Ishikawa (cell line): ENCODE measurements at regions not wholly inside any gene's neighbourhood (a gene's known extent, or its start where the extent isn't known, plus 50 kb on each side); places are given as distances from the start of the nearest gene placed in this dataset.

ENCODE experiments used
- CEBPB ChIP-seq: IDR thresholded peaks from 2 replicates; pipeline ENCODE4 v1.6.1; 2012
- CREB1 ChIP-seq: IDR thresholded peaks from 2 replicates; pipeline ENCODE4 v1.6.1; 2012; ENCODE audit warnings: low read depth
- EGR1 ChIP-seq: IDR thresholded peaks from 2 replicates; pipeline ENCODE4 v1.6.1; 2012
- EP300 ChIP-seq: IDR thresholded peaks from 2 replicates; pipeline ENCODE4 v1.6.1; 2012; ENCODE audit warnings: borderline replicate concordance
- FOXM1 ChIP-seq: IDR thresholded peaks from 2 replicates; pipeline ENCODE4 v1.6.1; 2012; ENCODE audit warnings: low read depth, borderline replicate concordance
- NFIC ChIP-seq: IDR thresholded peaks from 2 replicates; pipeline ENCODE4 v1.6.1; 2012
- RAD21 ChIP-seq: IDR thresholded peaks from 2 replicates; pipeline ENCODE4 v1.6.1; 2012; ENCODE audit warnings: low read depth
- TAF1 ChIP-seq: IDR thresholded peaks from 2 replicates; pipeline ENCODE4 v1.6.1; 2012; ENCODE audit warnings: low read depth, mild to moderate bottlenecking
- TCF12 ChIP-seq: IDR thresholded peaks from 2 replicates; pipeline ENCODE4 v1.6.1; 2012; ENCODE audit warnings: low read depth
- TEAD4 ChIP-seq: IDR thresholded peaks from 2 replicates; pipeline ENCODE4 v1.6.1; 2012
- YY1 ChIP-seq: IDR thresholded peaks from 2 replicates; pipeline ENCODE4 v1.6.1; 2012; ENCODE audit warnings: low read depth
- ZBTB7A ChIP-seq: IDR thresholded peaks from 2 replicates; pipeline ENCODE4 v1.6.1; 2012; ENCODE audit warnings: low read depth
- TF ChIP-seq, protein P1 (sequence below): IDR thresholded peaks from 2 replicates; pipeline ENCODE4 v1.6.1; 2012
- TF ChIP-seq, protein P2 (sequence below): IDR thresholded peaks from 2 replicates; pipeline ENCODE4 v1.6.1; 2012; ENCODE audit warnings: low read depth, mild to moderate bottlenecking
- TF ChIP-seq, protein P3 (sequence below): IDR thresholded peaks from 2 replicates; pipeline ENCODE4 v1.6.1; 2012

DNA sequence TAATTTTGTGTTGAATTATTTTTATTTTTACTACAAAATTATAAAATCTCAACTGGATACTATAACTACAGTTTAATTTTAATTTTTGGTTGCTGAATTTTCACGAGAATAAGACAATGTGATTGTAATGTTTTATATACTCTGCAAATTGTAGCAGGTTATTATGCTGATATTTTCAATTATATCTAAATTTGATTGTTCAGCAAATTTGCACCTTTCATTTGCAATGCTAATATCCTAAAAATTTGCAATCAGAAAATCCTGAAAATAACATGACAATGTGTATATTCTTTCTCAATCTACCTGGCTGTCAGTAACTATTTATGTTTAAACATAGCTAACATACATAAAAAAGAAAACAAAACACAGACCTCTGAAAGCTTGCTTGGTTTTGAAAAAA is 932.2 kb upstream of the LRFN5 start:
- no peak for TF ChIP-seq YY1

DNA sequence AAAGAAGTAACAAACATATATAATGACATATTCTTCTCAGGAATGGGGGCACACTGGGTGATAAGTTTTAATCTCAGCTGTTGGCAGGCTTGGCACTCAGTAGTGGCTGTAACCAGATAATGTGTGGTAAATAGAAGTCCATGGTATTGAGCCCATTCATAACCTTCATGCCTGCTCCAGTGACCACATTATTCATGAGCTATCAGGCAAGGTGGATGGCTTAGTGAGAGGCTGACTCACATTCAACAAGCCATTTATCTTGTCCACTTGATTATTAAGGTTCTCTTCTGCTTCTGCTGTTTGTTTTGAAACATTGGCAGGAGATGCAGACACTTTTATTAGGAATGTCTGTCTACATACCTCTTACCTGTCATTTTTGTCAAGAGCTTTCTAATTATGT is 950.4 kb upstream of the LRFN5 start:
- TF ChIP-seq CREB1 (no peak), TEAD4 (no peak), YY1 (no peak), CEBPB (no peak), TAF1 (no peak), ZBTB7A (no peak)
- TF ChIP-seq, protein P1, sequence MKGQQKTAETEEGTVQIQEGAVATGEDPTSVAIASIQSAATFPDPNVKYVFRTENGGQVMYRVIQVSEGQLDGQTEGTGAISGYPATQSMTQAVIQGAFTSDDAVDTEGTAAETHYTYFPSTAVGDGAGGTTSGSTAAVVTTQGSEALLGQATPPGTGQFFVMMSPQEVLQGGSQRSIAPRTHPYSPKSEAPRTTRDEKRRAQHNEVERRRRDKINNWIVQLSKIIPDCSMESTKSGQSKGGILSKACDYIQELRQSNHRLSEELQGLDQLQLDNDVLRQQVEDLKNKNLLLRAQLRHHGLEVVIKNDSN, result no peak
- TF ChIP-seq, protein P2, sequence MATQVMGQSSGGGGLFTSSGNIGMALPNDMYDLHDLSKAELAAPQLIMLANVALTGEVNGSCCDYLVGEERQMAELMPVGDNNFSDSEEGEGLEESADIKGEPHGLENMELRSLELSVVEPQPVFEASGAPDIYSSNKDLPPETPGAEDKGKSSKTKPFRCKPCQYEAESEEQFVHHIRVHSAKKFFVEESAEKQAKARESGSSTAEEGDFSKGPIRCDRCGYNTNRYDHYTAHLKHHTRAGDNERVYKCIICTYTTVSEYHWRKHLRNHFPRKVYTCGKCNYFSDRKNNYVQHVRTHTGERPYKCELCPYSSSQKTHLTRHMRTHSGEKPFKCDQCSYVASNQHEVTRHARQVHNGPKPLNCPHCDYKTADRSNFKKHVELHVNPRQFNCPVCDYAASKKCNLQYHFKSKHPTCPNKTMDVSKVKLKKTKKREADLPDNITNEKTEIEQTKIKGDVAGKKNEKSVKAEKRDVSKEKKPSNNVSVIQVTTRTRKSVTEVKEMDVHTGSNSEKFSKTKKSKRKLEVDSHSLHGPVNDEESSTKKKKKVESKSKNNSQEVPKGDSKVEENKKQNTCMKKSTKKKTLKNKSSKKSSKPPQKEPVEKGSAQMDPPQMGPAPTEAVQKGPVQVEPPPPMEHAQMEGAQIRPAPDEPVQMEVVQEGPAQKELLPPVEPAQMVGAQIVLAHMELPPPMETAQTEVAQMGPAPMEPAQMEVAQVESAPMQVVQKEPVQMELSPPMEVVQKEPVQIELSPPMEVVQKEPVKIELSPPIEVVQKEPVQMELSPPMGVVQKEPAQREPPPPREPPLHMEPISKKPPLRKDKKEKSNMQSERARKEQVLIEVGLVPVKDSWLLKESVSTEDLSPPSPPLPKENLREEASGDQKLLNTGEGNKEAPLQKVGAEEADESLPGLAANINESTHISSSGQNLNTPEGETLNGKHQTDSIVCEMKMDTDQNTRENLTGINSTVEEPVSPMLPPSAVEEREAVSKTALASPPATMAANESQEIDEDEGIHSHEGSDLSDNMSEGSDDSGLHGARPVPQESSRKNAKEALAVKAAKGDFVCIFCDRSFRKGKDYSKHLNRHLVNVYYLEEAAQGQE, result no peak
- TF ChIP-seq, protein P3, sequence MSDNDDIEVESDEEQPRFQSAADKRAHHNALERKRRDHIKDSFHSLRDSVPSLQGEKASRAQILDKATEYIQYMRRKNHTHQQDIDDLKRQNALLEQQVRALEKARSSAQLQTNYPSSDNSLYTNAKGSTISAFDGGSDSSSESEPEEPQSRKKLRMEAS, result no peak

DNA sequence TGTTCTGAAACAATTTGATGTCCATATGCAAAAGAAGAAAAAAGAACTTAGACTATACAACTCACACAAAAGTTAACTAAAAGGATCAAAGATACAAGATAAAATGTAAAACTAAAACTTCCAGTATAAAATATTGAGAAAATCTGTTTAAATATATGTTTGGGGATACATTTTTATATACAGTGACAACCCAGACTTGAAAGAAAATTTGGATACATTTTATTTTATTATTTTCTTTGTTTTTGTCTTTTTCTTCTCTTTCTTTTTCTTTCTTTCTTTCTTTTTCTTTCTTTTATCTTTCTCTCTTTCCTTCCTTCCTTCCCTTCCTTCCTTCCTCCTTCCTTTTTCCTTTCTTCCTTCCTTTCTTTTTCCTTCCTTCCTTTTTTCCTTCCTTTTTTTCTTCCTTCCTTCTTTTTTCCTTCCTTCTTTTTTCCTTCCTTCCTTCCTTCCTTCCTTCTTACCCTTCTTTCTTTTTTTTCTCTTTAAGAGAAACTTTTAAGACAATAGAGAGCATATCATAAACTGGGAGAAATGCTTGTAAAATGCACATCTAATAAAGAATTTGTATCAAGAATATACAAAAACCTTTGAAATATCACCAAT is 954.5 kb upstream of the LRFN5 start:
- no peak for TF ChIP-seq EGR1
- no peak for TF ChIP-seq TCF12
- TF ChIP-seq CREB1, result no peak
- TF ChIP-seq, protein P2, result no peak
- TF ChIP-seq YY1, result no peak

DNA sequence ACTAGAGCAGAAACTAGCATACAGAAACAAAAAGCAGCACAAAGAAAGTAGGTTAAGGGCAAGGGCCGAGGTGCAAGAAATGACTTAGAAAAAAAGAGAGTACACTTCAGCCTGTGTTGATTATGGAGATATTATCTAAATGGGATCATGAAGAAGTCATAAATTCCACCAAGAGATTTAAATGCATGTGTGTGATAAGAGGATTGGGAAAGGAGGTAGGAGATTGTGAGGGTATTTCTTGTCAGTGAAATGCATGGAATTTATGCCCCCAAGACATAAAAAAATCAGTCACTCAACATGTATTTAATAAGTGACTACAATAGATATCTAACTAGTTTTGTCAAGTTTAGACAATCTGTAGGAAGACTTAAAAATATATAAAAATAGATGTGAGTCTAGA is 976.2 kb upstream of the LRFN5 start:
- TF ChIP-seq TAF1 (no peak), CREB1 (no peak), RAD21 (no peak), TEAD4 (no peak), YY1 (no peak), TCF12 (no peak)
- TF ChIP-seq, protein P3, result no peak
- TF ChIP-seq, protein P1, result no peak
- TF ChIP-seq, protein P2, result no peak

DNA sequence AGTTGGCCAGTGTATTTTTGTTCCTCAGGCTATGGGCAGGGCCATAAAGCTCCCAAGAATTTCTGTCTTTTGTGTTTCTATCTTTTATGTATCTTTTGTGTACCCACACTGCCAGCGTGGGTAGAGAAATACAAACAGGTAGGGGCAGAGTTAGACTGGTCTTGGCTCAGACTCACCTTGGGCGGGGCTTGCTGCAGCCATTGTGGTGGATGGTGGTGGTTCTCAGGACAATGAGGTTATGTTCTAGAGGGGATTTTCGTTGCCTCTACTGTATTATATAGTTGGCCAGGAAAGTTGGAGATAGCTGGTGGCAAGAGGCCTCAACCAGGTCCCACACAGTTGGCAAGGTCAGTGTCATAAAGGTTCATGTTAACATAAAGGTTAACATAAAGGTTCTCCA is 977.5 kb upstream of the LRFN5 start:
- no peak for TF ChIP-seq TEAD4

DNA sequence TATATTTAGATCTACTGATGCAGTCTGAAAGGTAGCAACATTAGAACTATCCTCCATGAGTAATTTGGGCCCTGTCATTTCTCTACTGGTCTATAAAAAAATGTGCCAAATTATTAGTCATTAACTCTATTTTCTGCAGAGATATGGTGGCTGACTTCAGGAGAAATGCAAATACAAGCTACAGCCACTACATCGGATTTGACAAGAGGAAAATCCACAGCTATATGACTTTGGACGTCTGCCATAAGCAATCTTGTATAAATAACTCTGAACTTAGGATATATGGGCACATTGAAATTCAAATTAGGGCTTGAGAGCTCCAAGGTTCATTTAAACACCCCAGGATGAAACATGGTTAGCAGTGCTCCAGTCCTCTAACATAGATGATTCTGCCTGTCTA is 983.0 kb upstream of the LRFN5 start:
- no peak for TF ChIP-seq NFIC
- no peak for TF ChIP-seq RAD21
- TF ChIP-seq, protein P1, result no peak
- no peak for TF ChIP-seq EP300
- TF ChIP-seq TCF12, result no peak
- TF ChIP-seq, protein P3, result no peak
- no peak for TF ChIP-seq CREB1
- no peak for TF ChIP-seq ZBTB7A
- TF ChIP-seq EGR1, result no peak
- no peak for TF ChIP-seq FOXM1
- no peak for TF ChIP-seq YY1
- TF ChIP-seq, protein P2, result no peak
- no peak for TF ChIP-seq TAF1
- TF ChIP-seq TEAD4, result no peak
- TF ChIP-seq CEBPB, result no peak
